Transverse colon (tissue), 4 donors: ENCODE measurements at regions not wholly inside any gene's neighbourhood (a gene's known extent, or its start where the extent isn't known, plus 50 kb on each side); places are given as distances from the start of the nearest gene placed in this dataset.

ENCODE experiments used
- CTCF ChIP-seq, 5 experiments: fragments of 200-600 bp in 3 of 5; fragments of 450-650 bp in 2 of 5; sonication (generic) in 3 of 5; IDR thresholded peaks; 1 replicate in 2 of 5; 2 replicates in 3 of 5; pipeline ENCODE4 v1.5.1; 2016 to 2017; ENCODE audit warnings: antibody characterized with exemption in 5 of 5, inconsistent platforms in 3 of 5, mild to moderate bottlenecking in 2 of 5, moderate library complexity in 1 of 5
- EP300 ChIP-seq: sonication (generic); formaldehyde crosslinking; IDR thresholded peaks from one replicate; pipeline ENCODE4 v1.6.1; 2017; ENCODE audit warnings: antibody characterized with exemption, low read depth
- POLR2A ChIP-seq: fragments of 450-650 bp; IDR thresholded peaks from one replicate; pipeline ENCODE4 v1.6.1; 2016; ENCODE audit warnings: antibody characterized with exemption, mild to moderate bottlenecking, moderate library complexity
- POLR2AphosphoS5 ChIP-seq, 3 donors: sonication (generic); formaldehyde crosslinking; IDR thresholded peaks; one replicate each; pipeline ENCODE4 v1.6.1; 2016; ENCODE audit warnings: antibody characterized with exemption in 3 of 3

- no peak for TF ChIP-seq CTCF (IDR thresholded peaks at IDR 0.05)
- peak; percentile 36 to 59 (median 51) for TF ChIP-seq POLR2AphosphoS5 (IDR thresholded peaks at IDR 0.05)
- TF ChIP-seq POLR2A: peak; percentile 20
- no peak for TF ChIP-seq EP300
Observed at GRCh38 chr9:110050925-110051355, 157.0 kb downstream of the C9orf152 start.
